SK-N-MC (cell line): ENCODE measurements at regions not wholly inside any gene's neighbourhood (a gene's known extent, or its start where the extent isn't known, plus 50 kb on each side); places are given as distances from the start of the nearest gene placed in this dataset.

Source experiments
- DNase-seq: peaks from one replicate; pipeline ENCODE4 v3.0.0-alpha.2; 2011; ENCODE audit warnings: low read depth, low spot score
- H3K27ac ChIP-seq: fragments of 200-600 bp; sonication (generic); 2 replicates; pipeline ENCODE4 v1.5.1; 2016; ENCODE audit warnings: mixed run types
- H3K36me3 ChIP-seq: fragments of 200-600 bp; sonication (generic); 2 replicates; pipeline ENCODE4 v1.6.1; 2017; ENCODE audit warnings: antibody characterized with exemption, low read length, mixed read lengths; ENCODE audit not compliant: insufficient read depth
- H3K4me3 ChIP-seq: fragments of 200-600 bp; sonication (generic); 2 replicates; pipeline ENCODE4 v1.5.1; 2016
- H3K9ac ChIP-seq: fragments of 200-600 bp; sonication (generic); 2 replicates; pipeline ENCODE4 v1.8.0; 2017; ENCODE audit warnings: mixed run types, mixed read lengths; ENCODE audit not compliant: insufficient read length
- H3K9me3 ChIP-seq: fragments of 200-600 bp; sonication (generic); 2 replicates; pipeline ENCODE4 v1.6.1; 2017; ENCODE audit warnings: low read depth, mild to moderate bottlenecking, antibody characterized with exemption, low read length, moderate library complexity, mixed read lengths
- EZH2 ChIP-seq: fragments of 200-600 bp; sonication (generic); IDR thresholded peaks from one replicate; pipeline ENCODE4 v1.6.1; 2017; ENCODE audit warnings: antibody characterized with exemption
- FOXP2 ChIP-seq: optimal IDR thresholded peaks from 2 replicates; pipeline ENCODE3; 2011; ENCODE audit warnings: mild to moderate bottlenecking, moderate library complexity; ENCODE audit not compliant: insufficient read depth; ENCODE audit errors: extremely low read length, control extremely low read depth
- POLR2AphosphoS5 ChIP-seq: IDR thresholded peaks from 2 replicates; pipeline ENCODE4 v1.6.1; 2012; ENCODE audit warnings: mild to moderate bottlenecking, low read depth, low read length, borderline replicate concordance

DNA sequence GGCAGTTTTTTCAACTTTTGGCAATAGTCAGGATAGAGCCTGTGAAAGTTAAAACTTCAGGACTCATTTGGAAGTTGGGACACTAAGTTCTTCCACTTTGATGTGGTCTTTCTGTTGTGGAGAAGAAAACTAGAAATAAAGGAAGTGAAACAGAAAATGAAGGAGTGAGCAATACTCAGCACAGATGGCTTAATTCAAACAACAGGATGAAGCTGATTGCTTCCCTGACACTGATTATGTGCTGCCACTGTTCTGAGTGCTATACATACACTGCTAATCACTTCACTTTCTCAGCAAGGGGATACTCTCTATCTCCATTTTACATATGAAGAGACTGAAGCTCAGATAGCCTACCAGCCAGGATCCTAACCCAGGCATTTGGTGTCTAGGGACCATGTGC lies 235.1 kb upstream of the CPEB2 start:
- Histone ChIP-seq H3K4me3 (no peak overlapping the region), H3K9ac (no peak overlapping the region), H3K9me3 (no peaks in the 10 kb centered on the region), H3K36me3 (no peaks in the 10 kb centered on the region), H3K27ac (no peak overlapping the region)
- no peak for DNase-seq
- TF ChIP-seq EZH2 = no peak
- TF ChIP-seq FOXP2 = no peak
- TF ChIP-seq POLR2AphosphoS5 = no peak

DNA sequence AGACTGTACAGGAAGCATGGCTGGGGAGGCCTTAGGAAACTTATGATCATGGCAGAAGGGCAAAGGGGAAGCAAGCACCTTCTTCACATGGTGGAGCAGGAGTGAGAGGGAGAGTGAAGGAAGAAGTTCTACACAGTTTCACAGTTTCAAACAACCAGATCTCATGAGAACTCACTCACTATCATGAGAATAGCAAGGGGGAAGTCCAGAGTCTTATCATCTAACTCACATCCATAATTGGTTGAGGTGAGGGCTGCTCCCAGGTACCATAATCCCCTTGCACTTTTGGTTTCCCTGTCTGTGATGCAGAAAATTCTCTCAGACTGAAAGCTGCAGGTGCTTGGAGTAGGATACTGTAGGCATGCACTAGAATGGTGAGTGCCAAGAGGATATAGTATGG lies 233.8 kb upstream of the CPEB2 start:
- Histone ChIP-seq H3K36me3 (no peaks in the 10 kb centered on the region), H3K4me3 (no peak overlapping the region), H3K9me3 (no peaks in the 10 kb centered on the region), H3K27ac (no peak overlapping the region), H3K9ac (no peak overlapping the region)
- DNase-seq = no peak
- TF ChIP-seq FOXP2 (no peak), POLR2AphosphoS5 (no peak), EZH2 (no peak)

DNA sequence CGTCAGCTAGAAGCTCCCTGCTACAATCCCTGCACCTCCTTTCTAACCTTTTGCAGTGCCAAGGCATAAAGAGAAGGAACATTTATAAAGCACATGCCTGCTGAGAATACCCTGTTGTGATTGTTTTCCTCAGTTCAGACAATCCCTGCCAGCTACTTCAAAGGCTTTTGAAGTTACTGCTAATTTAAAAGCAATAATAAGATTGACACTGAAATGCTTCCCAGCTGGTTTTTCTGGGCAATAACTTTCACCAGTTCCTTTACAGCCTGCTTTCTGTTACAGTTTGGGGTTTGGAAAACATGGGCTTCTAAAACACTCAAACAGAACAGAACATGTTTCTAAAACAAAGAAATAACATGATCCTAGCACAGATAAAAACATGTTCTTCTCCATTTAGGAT lies 232.3 kb upstream of the CPEB2 start:
- no peak for DNase-seq
- H3K36me3 ChIP-seq = no peaks in the 10 kb centered on the region
- H3K9me3 ChIP-seq = no peaks in the 10 kb centered on the region
- H3K9ac ChIP-seq = no peak overlapping the region
- H3K4me3 ChIP-seq = no peak overlapping the region
- H3K27ac ChIP-seq = no peak overlapping the region
- TF ChIP-seq FOXP2 (no peak), EZH2 (no peak), POLR2AphosphoS5 (no peak)

DNA sequence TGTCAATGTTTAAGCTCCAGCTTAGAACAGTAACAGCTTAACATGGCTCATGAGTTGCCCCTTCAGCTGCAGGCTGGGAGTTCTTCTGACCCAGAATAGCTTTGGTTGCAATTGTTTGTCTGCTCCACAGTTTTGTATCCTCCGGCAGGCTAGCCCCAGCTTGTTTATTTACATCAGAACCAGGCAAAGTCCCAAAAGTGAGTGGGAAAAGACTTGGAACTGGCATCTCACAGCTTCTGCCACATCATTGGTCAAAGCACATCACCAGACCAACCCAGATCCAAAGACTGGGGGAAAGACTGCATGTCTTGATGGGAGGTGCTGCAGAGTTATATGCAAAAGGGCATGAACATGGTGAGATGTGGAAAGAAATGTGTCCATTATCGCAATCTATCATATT lies 231.2 kb upstream of the CPEB2 start:
- DNase-seq = no peak

DNA sequence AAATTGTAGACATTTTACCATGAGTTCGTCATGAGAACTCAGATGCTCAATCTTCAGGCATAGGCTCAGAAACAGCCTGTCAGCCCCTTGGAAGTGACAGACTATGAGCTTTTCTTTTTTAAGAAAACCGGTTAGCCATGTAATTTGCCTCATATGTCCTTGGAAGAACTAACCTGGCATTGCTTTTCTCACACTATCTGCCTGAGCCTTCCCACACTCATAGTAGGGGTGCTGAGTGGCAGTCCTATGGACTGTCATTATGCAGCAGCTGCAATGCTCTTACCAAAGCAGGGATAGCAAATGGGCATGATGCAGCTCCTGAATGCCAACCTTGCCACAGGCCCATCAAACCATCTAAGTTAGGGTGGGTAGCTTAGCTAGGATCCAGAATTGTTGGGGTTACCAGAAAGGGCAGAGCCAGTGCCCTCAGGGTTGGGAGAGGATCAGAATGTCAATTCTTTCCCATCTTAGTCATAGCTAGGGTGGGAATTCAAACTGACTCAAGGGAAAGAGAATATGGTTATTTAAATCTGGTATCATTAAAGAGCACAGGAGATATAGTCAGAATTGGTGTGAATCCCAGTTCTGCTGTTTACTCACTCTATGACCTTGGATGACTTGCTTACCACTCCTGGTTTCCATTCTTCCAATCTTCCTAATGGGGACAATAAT lies 230.6 kb upstream of the CPEB2 start:
- Histone ChIP-seq H3K4me3 (no peak overlapping the region), H3K36me3 (no peaks in the 10 kb centered on the region), H3K27ac (no peak overlapping the region), H3K9ac (no peak overlapping the region), H3K9me3 (no peaks in the 10 kb centered on the region)
- DNase-seq = no peak
- no peak for TF ChIP-seq POLR2AphosphoS5
- TF ChIP-seq FOXP2 = no peak
- no peak for TF ChIP-seq EZH2

More for the DNA sequence above, 231.2 kb upstream of the CPEB2 start:
- Histone ChIP-seq H3K36me3 (no peaks in the 10 kb centered on the region), H3K9ac (no peak overlapping the region), H3K4me3 (no peak overlapping the region), H3K27ac (no peak overlapping the region), H3K9me3 (no peaks in the 10 kb centered on the region)
- TF ChIP-seq FOXP2 (no peak), EZH2 (no peak), POLR2AphosphoS5 (no peak)

DNA sequence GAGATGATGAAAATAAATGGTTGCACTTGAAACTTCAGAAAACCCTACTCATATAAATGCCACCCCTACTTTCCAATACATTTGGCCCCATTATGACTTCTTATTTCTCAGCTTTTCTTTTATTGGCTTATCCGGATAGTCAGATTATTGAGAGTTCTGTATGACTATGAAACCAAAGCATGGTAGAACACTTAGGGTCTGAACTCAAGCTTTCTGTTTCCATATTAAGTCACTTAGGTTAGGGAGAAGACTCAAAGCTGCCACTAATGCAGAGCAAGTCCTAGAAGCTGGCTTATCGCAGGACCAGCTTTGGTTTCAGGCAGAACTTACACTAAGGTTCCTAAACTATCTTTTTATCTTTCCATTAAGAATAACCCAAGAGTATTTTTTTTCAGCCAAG lies 229.9 kb upstream of the CPEB2 start:
- H3K4me3 ChIP-seq = no peak overlapping the region
- H3K9me3 ChIP-seq = no peaks in the 10 kb centered on the region
- no peak overlapping the region for H3K9ac ChIP-seq
- no peak for DNase-seq
- no peaks in the 10 kb centered on the region for H3K36me3 ChIP-seq
- TF ChIP-seq POLR2AphosphoS5 = no peak
- TF ChIP-seq FOXP2 = no peak
- TF ChIP-seq EZH2 = no peak
- no peak overlapping the region for H3K27ac ChIP-seq

DNA sequence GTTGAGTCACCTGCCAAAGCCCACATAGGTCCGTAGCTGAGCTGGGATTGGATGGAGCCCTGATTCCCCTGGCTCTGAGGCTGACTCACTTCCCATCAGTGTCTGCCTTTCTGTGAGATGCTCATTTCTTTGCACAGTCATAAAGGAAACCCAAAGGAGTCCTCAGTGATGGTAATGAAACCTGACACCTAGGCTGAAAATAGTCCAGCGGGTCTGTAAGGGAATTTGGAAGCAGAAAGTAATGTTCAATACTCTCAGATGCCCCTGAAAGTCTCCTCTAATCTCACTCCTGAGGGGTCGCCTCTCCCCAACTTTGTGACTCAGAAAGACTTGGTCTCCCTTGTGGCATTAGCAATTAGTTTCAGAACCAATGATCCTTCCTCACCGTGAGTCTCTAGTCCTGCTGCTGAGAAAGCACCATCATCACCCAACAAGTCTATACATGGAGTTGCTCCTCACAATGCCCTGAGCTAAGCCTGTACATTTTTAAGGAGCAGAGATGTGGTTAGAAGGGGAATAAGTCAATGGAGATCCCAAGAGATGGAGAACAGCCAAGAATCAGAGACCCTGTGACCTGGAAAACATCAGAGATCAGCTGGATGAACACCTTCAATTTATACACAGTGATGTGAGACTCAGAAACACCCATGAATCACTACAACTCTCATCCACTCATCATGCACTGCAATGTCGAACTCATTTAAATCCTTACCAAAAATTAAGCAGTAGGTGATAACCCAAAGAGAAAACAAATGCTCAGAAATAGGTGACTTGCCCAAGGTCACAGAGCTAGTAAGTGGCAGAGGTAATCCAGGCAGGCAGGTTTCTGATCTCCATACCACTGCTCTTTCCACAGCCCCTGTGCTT lies 219.0 kb upstream of the CPEB2 start:
- no peak for DNase-seq
- no peak for TF ChIP-seq POLR2AphosphoS5
- TF ChIP-seq FOXP2 = no peak
- TF ChIP-seq EZH2 = no peak
- no peaks in the 10 kb centered on the region for H3K9me3 ChIP-seq
- no peaks in the 10 kb centered on the region for H3K36me3 ChIP-seq
- H3K27ac ChIP-seq = no peak overlapping the region
- H3K4me3 ChIP-seq = no peak overlapping the region
- no peak overlapping the region for H3K9ac ChIP-seq

DNA sequence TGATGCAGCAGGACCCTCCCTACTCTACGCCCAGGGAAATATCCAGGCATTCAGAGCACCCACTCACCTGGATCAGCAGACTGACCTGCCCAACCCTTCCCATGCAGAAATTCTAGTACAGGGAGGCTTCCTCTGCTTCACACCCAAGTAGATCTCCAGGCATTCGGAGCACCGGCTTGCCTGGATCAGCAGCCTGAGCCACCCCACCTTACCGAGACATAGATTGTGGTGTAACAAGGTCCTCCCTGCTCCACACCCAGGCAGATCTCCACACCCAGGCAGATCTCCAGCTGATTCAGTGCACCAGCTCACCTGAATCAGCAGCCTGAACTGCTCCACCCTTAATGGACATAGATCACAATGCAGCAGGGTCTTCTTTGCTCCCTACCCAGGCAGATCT lies 215.1 kb upstream of the CPEB2 start:
- H3K36me3 ChIP-seq = no peaks in the 10 kb centered on the region
- H3K27ac ChIP-seq = no peak overlapping the region
- TF ChIP-seq FOXP2 (no peak), POLR2AphosphoS5 (no peak), EZH2 (no peak)
- no peak overlapping the region for H3K9ac ChIP-seq
- DNase-seq = no peak
- no peak overlapping the region for H3K4me3 ChIP-seq
- H3K9me3 ChIP-seq = no peaks in the 10 kb centered on the region

DNA sequence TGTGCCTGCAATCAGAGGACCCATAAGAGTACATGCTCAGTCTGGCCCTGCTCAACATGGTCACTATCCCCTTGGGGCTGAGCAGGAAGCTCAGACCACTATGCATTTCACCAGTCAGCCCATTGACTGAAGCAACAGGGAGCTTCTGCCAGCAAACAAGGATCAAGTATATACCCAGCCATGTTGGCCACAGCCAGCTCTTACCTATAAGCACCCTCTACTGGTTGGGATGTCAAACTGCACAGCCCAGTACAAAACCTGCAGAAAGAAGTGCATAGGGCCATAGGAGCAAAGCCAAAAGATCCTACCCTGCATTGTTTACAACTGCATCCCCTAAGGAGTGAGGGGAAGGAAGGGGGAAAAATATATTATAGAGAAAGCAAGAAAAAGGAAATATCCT lies 214.4 kb upstream of the CPEB2 start:
- no peak for DNase-seq
- no peak overlapping the region for H3K9ac ChIP-seq
- no peak overlapping the region for H3K27ac ChIP-seq
- no peak overlapping the region for H3K4me3 ChIP-seq
- TF ChIP-seq POLR2AphosphoS5 (no peak), EZH2 (no peak)
- no peaks in the 10 kb centered on the region for H3K9me3 ChIP-seq
- H3K36me3 ChIP-seq = no peaks in the 10 kb centered on the region
